ENCODE measurements at regions not wholly inside any gene's neighbourhood (a gene's known extent, or its start where the extent isn't known, plus 50 kb on each side); places are given as distances from the start of the nearest gene placed in this dataset.
"Not testable (repeated sequence)": the region's sequence is repeated elsewhere in the genome, so short reads cannot be mapped to it uniquely, and the experiment has no call there.

- no peak overlapping the region for H2AFZ ChIP-seq (ENCODE audit: low read depth, low read length)
- no peak for FAIRE-seq
- peaks cover 16% of the 10 kb centered on the region for H3K4me1 Mint-ChIP-seq (ENCODE audit: low read depth, unreplicated experiment)
These were observed 310.3 kb downstream of the TRIM36 start for GRCh38 chr5:114859438-114859735.

GRCh38 chr5:114858665-114859437 is 310.9 kb downstream of the TRIM36 start:
- no peaks in the 10 kb centered on the region for H3K4me1 ChIP-seq (ENCODE audit: insufficient read depth, low read length)
- Mint-ChIP-seq H3K4me1 (ENCODE audit: low read depth, unreplicated experiment) (peaks cover 16% of the 10 kb centered on the region), H3K9me3 (ENCODE audit: unreplicated experiment) (peaks cover 2% of the 10 kb centered on the region), H3K27ac (ENCODE audit: unreplicated experiment) (no peak overlapping the region), H3K36me3 (ENCODE audit: low read depth, unreplicated experiment) (no peaks in the 10 kb centered on the region), H3K27me3 (ENCODE audit: low read depth, unreplicated experiment) (no peaks in the 10 kb centered on the region), H3K4me3 (ENCODE audit: unreplicated experiment) (no peak overlapping the region)
- no peaks in the 10 kb centered on the region for H4K20me1 ChIP-seq (ENCODE audit: insufficient read depth, low read length)
- FAIRE-seq, result no peak
- no peaks in the 10 kb centered on the region for H3K36me3 ChIP-seq (ENCODE audit: insufficient read depth, low read length)
- H3K4me3 ChIP-seq (ENCODE audit: insufficient read depth, low read depth, low read length), result no peak overlapping the region
- no peak overlapping the region for H2AFZ ChIP-seq (ENCODE audit: low read depth, low read length)
- no peaks in the 10 kb centered on the region for H3K27me3 ChIP-seq (ENCODE audit: insufficient read depth, low read length)
- TF ChIP-seq EZH2 (IDR thresholded peaks at IDR 0.05; ENCODE audit: insufficient read depth, low read length) (no peak), CTCF (IDR thresholded peaks at IDR 0.05; ENCODE audit: insufficient read depth, low read depth, low read length) (no peak)
- H3K9ac ChIP-seq (ENCODE audit: low read length), result no peak overlapping the region
- no peak for DNase-seq (ENCODE audit: low read depth)
- no peaks in the 10 kb centered on the region for H3K79me2 ChIP-seq (ENCODE audit: insufficient read depth, low read length)
- no peak overlapping the region for H3K27ac ChIP-seq (ENCODE audit: low read depth, low read length)
- H3K4me2 ChIP-seq (ENCODE audit: low read length), result peak overlapping the region; percentile 68
- no peaks in the 10 kb centered on the region for H3K9me3 ChIP-seq (ENCODE audit: insufficient read depth, low read depth, low read length)

More at GRCh38 chr5:114859438-114859735, 310.3 kb downstream of the TRIM36 start:
- Histone ChIP-seq H4K20me1 (ENCODE audit: insufficient read depth, low read length) (no peaks in the 10 kb centered on the region), H3K36me3 (ENCODE audit: insufficient read depth, low read length) (no peaks in the 10 kb centered on the region), H3K9me3 (ENCODE audit: insufficient read depth, low read depth, low read length) (no peaks in the 10 kb centered on the region), H3K27me3 (ENCODE audit: insufficient read depth, low read length) (no peaks in the 10 kb centered on the region), H3K4me2 (ENCODE audit: low read length) (no peak overlapping the region), H3K4me3 (ENCODE audit: insufficient read depth, low read depth, low read length) (no peak overlapping the region), H3K79me2 (ENCODE audit: insufficient read depth, low read length) (no peaks in the 10 kb centered on the region), H3K4me1 (ENCODE audit: insufficient read depth, low read length) (no peaks in the 10 kb centered on the region), H3K9ac (ENCODE audit: low read length) (no peak overlapping the region), H3K27ac (ENCODE audit: low read depth, low read length) (no peak overlapping the region)
- peaks cover 2% of the 10 kb centered on the region for H3K9me3 Mint-ChIP-seq (ENCODE audit: unreplicated experiment)
- no peaks in the 10 kb centered on the region for H3K36me3 Mint-ChIP-seq (ENCODE audit: low read depth, unreplicated experiment)
- no peak overlapping the region for H3K27ac Mint-ChIP-seq (ENCODE audit: unreplicated experiment)
- no peak overlapping the region for H3K4me3 Mint-ChIP-seq (ENCODE audit: unreplicated experiment)
- TF ChIP-seq EZH2 (IDR thresholded peaks at IDR 0.05; ENCODE audit: insufficient read depth, low read length), result no peak
- no peak for TF ChIP-seq CTCF (IDR thresholded peaks at IDR 0.05; ENCODE audit: insufficient read depth, low read depth, low read length)
- DNase-seq (ENCODE audit: low read depth), result no peak
- no peaks in the 10 kb centered on the region for H3K27me3 Mint-ChIP-seq (ENCODE audit: low read depth, unreplicated experiment)

GRCh38 chr5:114857941-114858551 is 311.7 kb downstream of the TRIM36 start:
- no peaks in the 10 kb centered on the region for H3K79me2 ChIP-seq (ENCODE audit: insufficient read depth, low read length)
- Mint-ChIP-seq H3K27ac (ENCODE audit: unreplicated experiment) (no peak overlapping the region), H3K4me3 (ENCODE audit: unreplicated experiment) (no peak overlapping the region), H3K9me3 (ENCODE audit: unreplicated experiment) (no peaks in the 10 kb centered on the region), H3K4me1 (ENCODE audit: low read depth, unreplicated experiment) (peaks cover 16% of the 10 kb centered on the region), H3K27me3 (ENCODE audit: low read depth, unreplicated experiment) (no peaks in the 10 kb centered on the region), H3K36me3 (ENCODE audit: low read depth, unreplicated experiment) (no peaks in the 10 kb centered on the region)
- no peaks in the 10 kb centered on the region for H3K9me3 ChIP-seq (ENCODE audit: insufficient read depth, low read depth, low read length)
- DNase-seq (ENCODE audit: low read depth), result peak; percentile 4
- H3K4me1 ChIP-seq (ENCODE audit: insufficient read depth, low read length), result no peaks in the 10 kb centered on the region
- H3K4me3 ChIP-seq (ENCODE audit: insufficient read depth, low read depth, low read length), result no peak overlapping the region
- H4K20me1 ChIP-seq (ENCODE audit: insufficient read depth, low read length), result no peaks in the 10 kb centered on the region
- H3K36me3 ChIP-seq (ENCODE audit: insufficient read depth, low read length), result no peaks in the 10 kb centered on the region
- FAIRE-seq, result no peak
- peak overlapping the region; percentile 81 for H2AFZ ChIP-seq (ENCODE audit: low read depth, low read length)
- H3K9ac ChIP-seq (ENCODE audit: low read length), result no peak overlapping the region
- H3K4me2 ChIP-seq (ENCODE audit: low read length), result peak overlapping the region; percentile 68
- no peak for TF ChIP-seq EZH2 (IDR thresholded peaks at IDR 0.05; ENCODE audit: insufficient read depth, low read length)
- TF ChIP-seq CTCF (IDR thresholded peaks at IDR 0.05; ENCODE audit: insufficient read depth, low read depth, low read length), result no peak
- no peak overlapping the region for H3K27ac ChIP-seq (ENCODE audit: low read depth, low read length)
- no peaks in the 10 kb centered on the region for H3K27me3 ChIP-seq (ENCODE audit: insufficient read depth, low read length)

GRCh38 chr5:114844711-114845110 is 325.0 kb downstream of the TRIM36 start:
- H4K20me1 ChIP-seq (ENCODE audit: insufficient read depth, low read length); H3K4me1 Mint-ChIP-seq (ENCODE audit: low read depth, unreplicated experiment); H3K27ac Mint-ChIP-seq (ENCODE audit: unreplicated experiment); H3K4me3 ChIP-seq (ENCODE audit: insufficient read depth, low read depth, low read length); H3K9ac ChIP-seq (ENCODE audit: low read length); H3K9me3 ChIP-seq (ENCODE audit: insufficient read depth, low read depth, low read length); H3K4me1 ChIP-seq (ENCODE audit: insufficient read depth, low read length); H2AFZ ChIP-seq (ENCODE audit: low read depth, low read length); H3K27me3 ChIP-seq (ENCODE audit: insufficient read depth, low read length); DNase-seq (ENCODE audit: low read depth); H3K4me3 Mint-ChIP-seq (ENCODE audit: unreplicated experiment); H3K36me3 Mint-ChIP-seq (ENCODE audit: low read depth, unreplicated experiment); H3K4me2 ChIP-seq (ENCODE audit: low read length); H3K36me3 ChIP-seq (ENCODE audit: insufficient read depth, low read length); H3K27ac ChIP-seq (ENCODE audit: low read depth, low read length); FAIRE-seq; H3K79me2 ChIP-seq (ENCODE audit: insufficient read depth, low read length); H3K27me3 Mint-ChIP-seq (ENCODE audit: low read depth, unreplicated experiment): not testable (repeated sequence)
- peaks cover 16% of the 10 kb centered on the region for H3K9me3 Mint-ChIP-seq (ENCODE audit: unreplicated experiment)

All from astrocyte (in vitro differentiated cells and primary cell).